HK-2 (cell line): ENCODE measurements at regions not wholly inside any gene's neighbourhood (a gene's known extent, or its start where the extent isn't known, plus 50 kb on each side); places are given as distances from the start of the nearest gene placed in this dataset.

Experiments used
- DNase-seq: peaks from one replicate; pipeline ENCODE4 v3.0.0-alpha.2; 2018; ENCODE audit not compliant: unreplicated experiment

DNA sequence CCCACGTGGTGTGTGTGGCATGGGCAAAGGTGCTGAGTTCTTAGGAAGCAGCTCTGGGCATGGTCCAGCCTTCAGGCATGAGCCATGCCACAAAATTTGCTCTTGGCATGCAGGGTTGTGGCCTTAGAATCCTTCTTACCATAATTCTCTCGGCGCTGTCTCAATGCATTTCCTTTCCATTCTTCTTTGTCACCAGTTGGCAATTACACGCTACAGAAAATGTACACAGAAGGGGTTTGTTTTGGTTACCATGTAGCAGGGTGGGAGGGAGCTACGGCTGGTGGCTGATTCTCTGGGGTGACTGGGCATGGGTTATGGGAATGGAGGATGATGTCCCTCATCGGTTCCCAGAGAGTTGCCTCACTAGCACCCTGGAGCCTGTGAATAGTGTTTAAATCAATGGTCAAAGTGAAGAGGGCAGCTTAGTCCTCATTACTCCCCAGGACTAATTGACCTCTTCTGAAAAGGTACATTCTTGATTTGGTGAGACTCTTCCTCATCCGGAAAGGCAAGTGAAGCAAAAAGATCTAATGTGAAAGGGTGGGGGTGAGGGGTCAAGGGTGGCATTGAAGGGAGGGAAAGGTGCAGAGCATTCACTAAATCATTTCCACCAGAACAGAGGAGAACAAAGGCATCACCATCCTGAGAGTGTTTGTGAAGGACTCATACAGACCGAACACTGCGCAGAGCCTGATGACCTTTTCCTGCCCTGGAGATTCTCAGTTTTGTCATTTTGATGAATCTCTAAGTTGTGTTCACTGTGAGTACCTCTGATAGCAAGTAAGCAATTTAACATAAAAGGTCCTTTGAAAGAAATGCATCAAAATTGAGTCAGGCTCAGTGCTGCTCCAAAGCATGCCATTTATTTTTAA is 199.8 kb upstream of the SFRP2 start:
- DNase-seq: no peak

GRCh38 chr4:153987291-153987690 is 198.4 kb upstream of the SFRP2 start:
- no peak for DNase-seq

- DNase-seq: no peak
These were observed 188.1 kb upstream of the SFRP2 start for GRCh38 chr4:153976954-153977353.

DNA sequence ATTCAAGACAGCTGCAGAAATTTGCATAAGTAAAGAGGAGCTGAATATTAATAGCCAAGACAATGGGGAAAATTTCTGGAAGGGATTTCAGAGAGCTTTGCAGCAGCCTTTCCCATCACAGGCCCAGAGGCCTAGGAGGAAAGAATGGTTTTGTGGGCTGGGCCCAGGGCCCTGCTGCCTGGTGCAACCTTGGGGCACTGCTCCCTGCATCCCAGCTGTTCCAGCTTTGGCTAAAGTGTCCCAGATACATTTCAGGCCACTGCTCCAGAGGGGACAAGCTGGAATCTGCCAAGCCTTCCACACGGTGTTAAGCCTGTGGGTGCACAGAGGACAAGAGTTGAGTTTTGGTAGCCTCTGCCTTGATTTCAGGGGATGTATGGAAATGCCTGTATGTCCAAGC is 185.6 kb upstream of the SFRP2 start:
- no peak for DNase-seq

- no peak for DNase-seq
These were observed 185.1 kb upstream of the SFRP2 start for GRCh38 chr4:153973942-153974341.

DNA sequence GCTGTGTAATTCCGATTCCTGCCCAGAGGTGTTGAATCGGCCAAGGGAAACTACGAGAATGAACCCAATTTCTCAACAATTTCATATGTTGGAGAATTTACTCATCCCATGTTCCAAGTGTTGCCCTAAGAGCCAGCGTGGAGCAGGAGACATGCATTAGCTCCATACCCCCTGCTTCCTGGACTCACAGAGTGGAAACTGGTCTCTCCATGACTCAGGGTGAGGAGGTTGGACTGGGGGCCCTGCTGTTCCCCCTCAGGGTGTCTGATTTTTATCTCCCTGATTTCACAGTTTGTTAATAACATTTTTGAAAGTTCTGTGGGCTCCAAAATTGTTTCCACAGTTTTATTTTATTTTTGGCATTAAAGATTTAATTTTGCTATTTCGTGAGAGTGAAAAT is 183.0 kb upstream of the SFRP2 start:
- DNase-seq: no peak

DNA sequence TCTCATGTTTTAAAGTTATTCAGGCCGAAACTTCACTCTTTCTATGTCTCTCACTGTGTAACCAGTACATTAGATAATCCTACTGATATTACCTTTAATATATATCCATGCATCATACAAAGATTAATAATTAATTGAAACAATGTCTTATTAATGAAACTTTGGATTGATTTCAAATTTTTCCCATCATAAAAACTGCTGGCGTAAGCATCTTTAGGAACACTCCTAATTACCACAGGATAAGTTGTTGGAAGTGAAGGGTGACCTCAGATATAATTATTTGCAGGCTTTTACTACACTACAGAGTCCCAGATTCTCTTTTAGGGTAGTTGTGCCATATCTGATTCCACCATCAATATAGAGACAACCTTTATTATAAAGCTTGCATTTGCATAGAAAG is 181.3 kb upstream of the SFRP2 start:
- DNase-seq: no peak

DNA sequence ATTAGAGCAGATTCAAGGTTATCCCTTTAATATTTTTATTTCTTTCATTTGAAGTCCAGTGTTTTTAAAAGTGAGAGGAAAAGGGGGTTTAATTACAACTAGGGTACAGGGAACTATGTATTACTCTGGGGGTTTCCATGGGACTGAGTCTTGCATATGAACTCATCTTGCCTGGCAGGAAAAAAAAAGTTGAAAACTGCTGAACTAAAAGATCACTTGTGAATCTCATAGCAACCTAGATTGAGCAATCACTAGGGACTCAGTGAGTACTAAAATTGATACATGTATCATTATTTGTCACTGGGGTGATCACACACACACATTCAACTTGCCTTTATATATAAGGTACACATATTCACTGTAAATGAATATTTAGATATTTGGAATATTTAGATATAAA is 180.7 kb upstream of the SFRP2 start:
- no peak for DNase-seq

DNA sequence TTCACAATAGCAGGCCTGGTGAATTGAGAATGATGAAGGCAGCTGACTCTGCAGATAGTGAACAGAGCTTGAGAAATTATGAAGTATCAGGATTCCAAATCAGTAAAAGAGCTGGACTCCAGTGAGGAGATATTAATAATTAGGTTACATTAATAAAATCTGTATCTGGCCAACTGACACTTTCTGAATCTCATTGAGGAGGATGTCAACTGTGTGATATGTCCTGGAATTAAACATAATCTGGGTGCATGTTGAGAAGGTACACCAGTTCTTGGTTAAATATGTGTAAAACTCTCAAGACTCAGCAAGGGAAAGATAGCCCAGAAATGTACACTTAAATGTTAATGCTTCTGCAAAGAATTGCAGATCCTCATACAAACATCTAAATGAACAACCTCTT is 177.8 kb upstream of the SFRP2 start:
- DNase-seq: no peak

DNA sequence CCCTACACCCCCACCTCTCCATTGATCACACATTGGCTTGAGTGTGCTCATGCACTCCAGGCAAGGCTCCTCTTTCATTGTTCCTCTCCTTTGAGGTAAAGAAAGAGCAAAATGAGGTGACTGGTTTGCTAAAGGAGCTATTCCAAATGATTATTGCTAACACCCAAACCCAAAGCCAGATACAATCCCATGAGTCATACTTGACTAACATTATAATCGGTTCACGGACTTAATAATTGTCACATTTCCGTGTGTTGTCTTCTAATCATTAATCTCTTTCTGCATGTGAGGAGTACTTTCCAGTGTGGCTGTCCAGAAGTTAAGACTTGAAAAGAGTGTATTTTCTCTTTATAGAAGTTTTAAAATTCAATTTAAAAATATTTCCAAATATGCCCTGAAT is 174.3 kb upstream of the SFRP2 start:
- DNase-seq: peak; percentile 7

DNA sequence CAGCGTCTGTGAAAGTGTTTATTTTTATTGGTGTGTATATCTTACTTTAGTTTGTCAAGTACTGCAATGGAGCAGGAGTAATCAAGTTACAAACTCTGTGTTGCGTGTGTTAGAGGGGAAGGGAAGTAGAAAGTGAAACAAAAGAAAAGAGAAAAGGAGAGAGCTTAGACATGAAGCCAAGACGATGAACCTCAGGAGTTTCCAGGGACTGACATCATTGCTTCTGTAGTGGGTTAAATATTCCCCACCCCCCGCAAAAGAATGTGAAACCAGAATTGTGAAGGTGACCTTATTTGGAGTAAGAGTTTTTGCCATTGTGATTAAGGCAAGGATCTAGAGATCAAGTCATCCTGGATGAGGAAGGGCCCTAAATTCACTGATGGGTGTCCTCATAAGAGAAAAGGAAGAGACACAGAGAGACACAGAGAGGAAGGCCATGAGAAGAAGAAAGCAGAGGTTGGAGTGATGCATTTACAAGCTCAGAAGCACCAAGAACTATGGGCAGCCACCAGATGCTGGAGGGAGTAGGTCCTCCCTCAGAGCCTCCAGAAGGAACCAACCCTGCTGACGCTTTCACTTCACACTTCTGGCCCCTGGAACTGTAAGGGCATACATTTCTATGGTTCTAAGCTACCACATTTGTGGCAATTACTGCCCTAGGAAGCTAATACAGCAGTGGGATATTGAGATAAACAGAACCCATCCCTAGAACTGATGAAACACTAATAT is 173.6 kb upstream of the SFRP2 start:
- DNase-seq: no peak

GRCh38 chr4:153955327-153955726 is 166.4 kb upstream of the SFRP2 start:
- no peak for DNase-seq

GRCh38 chr4:153954654-153955053 is 165.8 kb upstream of the SFRP2 start:
- no peak for DNase-seq

GRCh38 chr4:153950100-153950979 is 161.5 kb upstream of the SFRP2 start:
- no peak for DNase-seq

- no peak for DNase-seq
These were observed 159.2 kb upstream of the SFRP2 start for GRCh38 chr4:153948041-153948440.

DNA sequence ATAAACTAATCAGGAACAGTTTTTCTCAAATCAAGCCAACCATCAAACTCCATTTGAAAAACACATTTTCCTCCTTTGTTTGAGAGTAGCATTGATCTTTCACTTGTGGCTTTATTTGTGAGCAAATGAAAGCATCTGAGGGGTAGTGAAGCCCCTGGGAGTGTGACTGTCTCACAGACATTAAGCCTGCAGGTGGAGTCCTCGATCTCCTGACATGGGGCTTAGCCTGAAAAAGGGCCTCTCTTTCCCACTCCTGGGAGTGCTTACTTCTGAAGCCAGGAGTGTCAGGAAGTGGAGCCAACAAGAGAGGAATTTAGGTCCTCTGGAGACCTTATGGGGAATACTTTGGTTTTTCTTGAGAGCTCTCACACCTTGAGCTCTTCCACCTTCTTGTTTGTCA is 158.2 kb upstream of the SFRP2 start:
- no peak for DNase-seq

DNA sequence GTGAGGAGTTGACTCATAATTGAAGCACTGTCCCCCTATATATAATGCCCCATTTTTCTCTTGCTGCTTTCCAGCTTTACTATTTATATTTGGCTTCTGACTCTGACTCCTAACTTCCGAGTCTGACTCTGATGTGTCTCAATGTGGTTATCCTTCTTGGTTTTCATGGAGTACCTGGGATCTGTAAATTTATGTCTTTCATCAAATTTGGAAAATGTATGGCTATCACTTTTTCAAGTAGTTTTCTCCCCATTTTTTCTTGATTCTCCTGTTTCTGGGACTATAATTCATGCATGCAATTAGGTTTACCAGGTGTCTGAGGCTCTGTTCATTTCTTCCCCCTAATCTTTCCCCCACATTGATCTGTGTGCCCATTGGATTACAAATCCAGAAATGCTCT is 156.8 kb upstream of the SFRP2 start:
- DNase-seq: no peak

GRCh38 chr4:153943738-153944415 is 155.0 kb upstream of the SFRP2 start:
- no peak for DNase-seq

DNA sequence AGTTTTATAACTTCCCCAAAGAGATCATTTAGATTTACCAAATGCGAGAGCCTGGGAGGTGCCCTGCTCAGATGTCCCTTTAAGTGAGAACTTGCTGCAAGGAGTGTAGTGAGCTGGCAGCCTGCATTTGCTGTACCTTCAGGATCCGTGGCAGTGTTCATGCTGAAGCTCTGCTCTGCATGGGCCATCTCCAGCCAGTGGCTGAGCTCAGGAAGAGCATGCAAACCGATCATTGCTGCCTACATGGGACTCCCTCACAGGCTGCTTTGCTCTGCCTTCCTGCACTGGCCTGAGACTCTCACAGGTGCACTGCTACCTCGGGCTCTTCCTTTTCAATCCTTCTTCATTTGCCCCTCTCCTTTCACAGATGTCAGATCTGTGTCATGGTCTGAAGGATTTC is 152.0 kb upstream of the SFRP2 start:
- DNase-seq: no peak

DNA sequence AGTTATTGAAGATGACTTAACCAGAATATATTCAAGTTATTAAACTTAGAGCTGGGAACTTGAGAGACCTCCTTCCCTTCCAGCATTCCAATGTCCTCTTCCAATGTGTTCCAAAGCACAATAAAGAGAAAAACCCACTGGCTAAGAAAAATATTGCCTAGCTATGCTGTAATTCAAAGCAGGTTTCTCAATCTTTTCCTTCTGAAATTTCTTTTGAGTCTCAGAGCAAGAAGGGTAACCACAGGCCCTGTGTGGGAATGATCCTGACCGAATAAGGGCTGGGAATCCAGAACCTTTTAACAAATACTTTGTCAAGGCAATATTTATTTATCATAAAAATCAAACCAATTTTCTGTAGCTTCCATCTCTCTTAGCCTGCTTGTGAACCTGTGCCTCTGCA is 150.7 kb upstream of the SFRP2 start:
- no peak for DNase-seq

GRCh38 chr4:153938994-153939393 is 150.1 kb upstream of the SFRP2 start:
- DNase-seq: no peak

DNA sequence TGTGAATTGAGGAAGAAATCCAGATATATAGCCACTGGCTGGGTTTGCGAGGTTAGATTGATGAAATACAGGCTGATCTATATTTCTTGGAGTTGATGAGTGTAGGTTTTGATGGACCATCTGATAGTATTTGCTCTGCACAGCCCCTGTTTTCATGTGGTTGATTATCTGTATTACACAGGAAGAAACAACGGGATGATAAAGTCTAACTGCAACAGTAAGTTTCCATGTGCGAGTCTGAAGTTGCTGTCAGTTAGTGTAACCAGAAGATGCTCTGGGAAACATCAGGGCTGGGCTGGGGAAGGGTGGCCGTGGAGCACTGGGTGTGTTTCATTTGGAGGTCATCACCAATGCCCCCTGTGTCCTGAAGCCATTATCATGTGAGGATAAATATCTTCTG is 148.4 kb upstream of the SFRP2 start:
- DNase-seq: no peak
